MG63 (cell line): ENCODE measurements at regions not wholly inside any gene's neighbourhood (a gene's known extent, or its start where the extent isn't known, plus 50 kb on each side); places are given as distances from the start of the nearest gene placed in this dataset.

Experiments
- DNase-seq: peaks from one replicate; pipeline ENCODE4 v3.0.0-alpha.2; 2020
- H3K27me3 ChIP-seq: fragments of 250-450 bp; sonication (Bioruptor Pico); 2 replicates; pipeline ENCODE4 v1.5.1; 2020; ENCODE audit warnings: mild to moderate bottlenecking, moderate library complexity
- H3K36me3 ChIP-seq: fragments of 250-450 bp; sonication (Bioruptor Pico); 2 replicates; pipeline ENCODE4 v1.5.1; 2020; ENCODE audit warnings: mild to moderate bottlenecking, moderate library complexity
- H3K4me3 ChIP-seq: fragments of 250-450 bp; sonication (Bioruptor Pico); 2 replicates; pipeline ENCODE4 v1.5.1; 2020; ENCODE audit warnings: mild to moderate bottlenecking, moderate library complexity
- H3K9me3 ChIP-seq: fragments of 250-450 bp; sonication (Bioruptor Pico); 2 replicates; pipeline ENCODE4 v1.5.1; 2020; ENCODE audit warnings: mild to moderate bottlenecking, moderate library complexity

GRCh38 chr7:148950806-148951205, 66.7 kb upstream of the EZH2 start:
- no peaks in the 10 kb centered on the region for H3K36me3 ChIP-seq
- no peak for DNase-seq
- H3K4me3 ChIP-seq: no peak overlapping the region
- H3K27me3 ChIP-seq: no peaks in the 10 kb centered on the region
- no peaks in the 10 kb centered on the region for H3K9me3 ChIP-seq

GRCh38 chr7:148944935-148945934, 61.1 kb upstream of the EZH2 start:
- no peak overlapping the region for H3K4me3 ChIP-seq
- no peaks in the 10 kb centered on the region for H3K9me3 ChIP-seq
- peak; percentile 43 for DNase-seq

GRCh38 chr7:148941598-148942275, 57.6 kb upstream of the EZH2 start:
- no peaks in the 10 kb centered on the region for H3K36me3 ChIP-seq
- peak overlapping the region; percentile 65 for H3K4me3 ChIP-seq
- peak; percentile 66 for DNase-seq
- no peaks in the 10 kb centered on the region for H3K9me3 ChIP-seq
- no peaks in the 10 kb centered on the region for H3K27me3 ChIP-seq

More at GRCh38 chr7:148944935-148945934, 61.1 kb upstream of the EZH2 start:
- Histone ChIP-seq H3K36me3 (no peaks in the 10 kb centered on the region), H3K27me3 (no peaks in the 10 kb centered on the region)

- Histone ChIP-seq H3K27me3 (no peaks in the 10 kb centered on the region), H3K36me3 (no peaks in the 10 kb centered on the region), H3K9me3 (no peaks in the 10 kb centered on the region), H3K4me3 (peak overlapping the region; percentile 65)
- peak; percentile 61 for DNase-seq
Observed at GRCh38 chr7:148940702-148941597, 56.9 kb upstream of the EZH2 start.

GRCh38 chr7:148939128-148939755, 55.2 kb upstream of the EZH2 start:
- Histone ChIP-seq H3K36me3 (no peaks in the 10 kb centered on the region), H3K9me3 (no peaks in the 10 kb centered on the region), H3K4me3 (no peak overlapping the region), H3K27me3 (no peaks in the 10 kb centered on the region)
- DNase-seq: no peak

GRCh38 chr7:148935451-148935850, 51.4 kb upstream of the EZH2 start:
- Histone ChIP-seq H3K36me3 (no peaks in the 10 kb centered on the region), H3K9me3 (no peaks in the 10 kb centered on the region), H3K4me3 (no peak overlapping the region), H3K27me3 (no peaks in the 10 kb centered on the region)
- DNase-seq: no peak
